ENCODE measurements at regions not wholly inside any gene's neighbourhood (a gene's known extent, or its start where the extent isn't known, plus 50 kb on each side); places are given as distances from the start of the nearest gene placed in this dataset.

- DNase-seq (ENCODE audit: low read depth in 2 of 2) = no peak
Observed at GRCh38 chr2:129627437-129627836, 352.0 kb upstream of the RAB6C start.

DNA sequence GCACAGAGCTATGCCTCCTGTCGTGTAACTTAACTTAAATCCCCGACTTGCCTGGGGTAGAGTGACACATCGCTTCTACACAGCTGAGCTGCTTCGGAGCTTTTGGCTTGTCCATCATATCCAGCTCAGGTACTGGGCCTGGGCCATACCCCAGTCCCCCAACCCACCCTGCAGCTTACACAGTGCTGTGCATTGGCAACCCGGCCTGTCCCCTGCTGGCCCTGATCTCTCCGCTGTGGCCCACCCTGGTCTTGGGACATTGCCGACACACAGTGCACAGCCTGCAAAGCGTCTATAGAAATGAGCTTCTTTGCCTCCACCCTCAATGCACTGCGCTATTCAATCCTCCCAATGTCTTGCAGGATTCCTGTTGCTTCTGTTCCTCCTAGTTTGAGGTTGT lies 342.8 kb upstream of the RAB6C start:
- no peak for DNase-seq (ENCODE audit: low read depth in 2 of 2)

DNA sequence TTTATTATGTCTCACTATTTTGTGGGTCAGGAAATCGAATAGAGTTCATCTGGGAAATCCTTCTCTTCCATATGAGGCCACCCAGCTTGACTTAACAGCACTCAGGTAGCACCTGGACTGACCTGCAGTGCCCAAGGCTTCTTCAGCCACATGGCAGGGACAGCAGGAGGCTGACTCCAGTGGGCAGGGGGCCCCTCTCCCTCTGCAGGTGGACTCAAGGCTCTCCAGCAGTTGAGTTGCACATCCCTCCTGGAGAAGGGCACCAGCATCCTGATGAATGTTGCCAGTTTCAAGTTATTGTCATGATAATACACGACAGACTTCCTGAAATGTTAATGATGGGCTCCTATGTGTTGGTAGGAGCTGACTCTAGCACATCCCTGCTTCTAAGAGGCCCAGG lies 338.1 kb upstream of the RAB6C start:
- DNase-seq (ENCODE audit: low read depth in 2 of 2) = no peak

GRCh38 chr2:129642526-129643043 lies 336.9 kb upstream of the RAB6C start:
- no peak for DNase-seq (ENCODE audit: low read depth in 2 of 2)

DNA sequence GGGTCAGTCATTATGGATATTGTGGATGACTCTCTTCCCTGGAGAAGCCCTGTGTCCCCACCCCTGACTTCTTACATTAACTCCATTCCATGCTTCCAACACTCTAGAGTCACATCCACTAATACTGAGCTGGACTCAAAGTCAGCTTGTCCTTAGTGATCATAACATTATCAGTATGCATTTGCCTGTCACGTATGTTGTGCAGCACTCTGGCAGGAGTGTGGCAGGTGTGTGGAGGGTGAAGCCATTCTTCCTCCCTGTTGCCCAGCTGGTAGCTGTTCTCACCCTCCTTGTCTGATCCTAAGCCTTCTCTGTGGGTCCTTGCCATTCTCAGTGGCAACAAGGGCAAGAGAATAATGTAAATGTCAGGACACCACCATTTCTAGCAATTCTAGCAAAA lies 334.1 kb upstream of the RAB6C start:
- no peak for DNase-seq (ENCODE audit: low read depth in 2 of 2)

GRCh38 chr2:129646107-129646506 lies 333.4 kb upstream of the RAB6C start:
- no peak for DNase-seq (ENCODE audit: low read depth in 2 of 2)

DNA sequence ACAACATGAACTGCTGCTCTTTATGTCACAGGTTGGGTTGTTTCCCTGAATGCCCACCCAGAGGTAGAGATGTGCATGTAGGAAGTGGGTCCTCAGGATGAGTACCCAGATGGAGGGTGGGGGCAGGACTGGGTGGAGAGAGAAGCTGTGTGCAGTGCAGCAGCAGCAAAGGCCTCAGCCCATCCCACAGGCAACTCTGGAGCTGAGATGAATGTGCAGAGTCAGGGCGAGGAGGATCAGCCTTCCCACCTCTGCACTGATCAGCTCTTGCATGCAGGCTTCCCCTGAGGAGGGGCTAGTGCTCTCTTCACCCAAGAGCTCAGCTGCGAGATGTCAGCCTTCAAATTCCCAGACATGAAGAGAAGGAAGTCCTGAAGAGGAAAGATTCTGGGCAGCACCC lies 326.2 kb upstream of the RAB6C start:
- no peak for DNase-seq (ENCODE audit: low read depth in 2 of 2)

DNA sequence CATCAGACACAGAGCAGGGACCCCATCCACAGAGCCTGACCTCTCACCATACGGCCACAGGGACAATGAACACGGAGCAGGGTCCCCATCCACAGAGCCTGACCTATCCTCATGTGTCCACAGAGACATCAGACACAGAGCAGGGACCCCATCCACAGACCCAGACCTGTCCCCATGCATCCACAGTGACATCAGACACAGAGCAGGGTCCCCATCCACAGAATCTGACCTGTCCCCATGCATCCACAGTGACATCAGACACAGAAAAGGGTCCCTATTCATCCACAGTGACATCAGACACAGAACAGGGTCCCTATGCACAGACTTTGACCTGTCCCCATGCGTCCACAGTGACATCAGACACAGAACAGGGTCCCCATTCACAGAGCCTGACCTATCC lies 325.1 kb upstream of the RAB6C start:
- DNase-seq (ENCODE audit: low read depth in 2 of 2) = no peak

GRCh38 chr2:129656081-129656598 lies 323.3 kb upstream of the RAB6C start:
- no peak for DNase-seq (ENCODE audit: low read depth in 2 of 2)

- no peak for DNase-seq (ENCODE audit: low read depth in 2 of 2)
Observed at GRCh38 chr2:129658430-129658829, 321.0 kb upstream of the RAB6C start.

GRCh38 chr2:129661935-129662334 lies 317.5 kb upstream of the RAB6C start:
- DNase-seq (ENCODE audit: low read depth in 2 of 2) = no peak

GRCh38 chr2:129667577-129667976 lies 311.9 kb upstream of the RAB6C start:
- no peak for DNase-seq (ENCODE audit: low read depth in 2 of 2)

GRCh38 chr2:129672521-129672920 lies 306.9 kb upstream of the RAB6C start:
- no peak for DNase-seq (ENCODE audit: low read depth in 2 of 2)

- no peak for DNase-seq (ENCODE audit: low read depth in 2 of 2)
Observed at GRCh38 chr2:129673234-129673633, 306.2 kb upstream of the RAB6C start.

DNA sequence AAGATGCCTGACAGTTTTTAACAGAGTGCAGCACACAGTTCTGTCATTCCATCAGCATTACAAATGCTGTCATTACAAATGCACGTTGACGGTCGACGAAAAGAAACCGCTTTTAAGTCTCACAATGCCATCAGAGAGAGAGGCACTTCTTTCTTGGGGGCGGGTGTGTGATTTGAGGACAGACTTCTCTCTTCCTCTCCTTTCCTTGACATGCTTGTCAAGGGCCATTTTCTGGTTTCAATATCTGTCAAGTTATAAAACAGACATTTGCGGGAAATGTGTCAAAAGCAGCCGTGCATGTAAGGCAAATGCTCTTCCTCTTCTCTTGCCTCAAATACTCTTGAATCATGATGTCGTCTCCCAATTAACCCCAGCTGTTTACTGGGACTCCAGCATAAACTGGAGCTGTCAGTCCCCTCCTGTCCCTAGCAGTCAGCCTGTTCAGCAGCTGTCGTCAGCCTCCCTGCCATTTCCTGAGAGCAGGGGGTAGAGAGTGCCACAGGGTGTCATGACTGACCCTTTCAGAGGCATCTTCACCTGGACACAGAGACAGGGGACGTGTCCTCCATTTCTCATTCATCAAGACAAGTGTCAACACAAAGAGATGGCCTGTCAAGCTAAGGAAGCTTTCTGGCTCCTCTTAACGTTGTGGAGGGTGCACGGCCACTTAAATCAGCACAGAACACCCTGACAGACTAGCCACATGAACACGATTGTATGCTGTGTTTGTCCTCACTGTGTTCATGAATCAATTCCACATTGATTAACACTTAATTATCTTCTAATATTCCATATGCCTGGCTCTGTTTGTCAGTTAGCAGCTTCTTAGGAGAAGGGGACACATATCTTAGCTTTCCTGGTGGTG lies 305.4 kb upstream of the RAB6C start:
- DNase-seq (ENCODE audit: low read depth in 2 of 2) = no peak

- DNase-seq (ENCODE audit: low read depth in 2 of 2) = no peak
Observed at GRCh38 chr2:129678751-129679150, 300.7 kb upstream of the RAB6C start.

DNA sequence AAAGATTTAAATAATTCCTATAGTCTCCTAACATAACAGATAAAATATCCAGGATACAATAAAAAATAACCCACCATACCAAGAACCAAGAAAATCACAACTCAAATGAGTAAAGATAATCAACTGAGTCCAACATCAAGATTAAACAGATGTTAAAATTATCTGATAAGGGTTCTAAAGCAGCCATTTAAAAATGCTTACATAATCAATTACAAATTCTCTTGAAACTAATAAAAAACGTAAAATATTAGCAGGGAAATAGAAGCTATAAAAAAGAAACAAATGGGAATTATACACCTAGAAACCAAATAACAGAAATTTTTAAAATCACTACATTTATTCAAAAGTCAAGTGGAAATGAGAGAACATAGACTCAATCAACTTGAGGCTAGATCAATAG lies 297.7 kb upstream of the RAB6C start:
- no peak for DNase-seq (ENCODE audit: low read depth in 2 of 2)

- no peak for DNase-seq (ENCODE audit: low read depth in 2 of 2)
Observed at GRCh38 chr2:129689653-129690448, 289.6 kb upstream of the RAB6C start.

- DNase-seq (ENCODE audit: low read depth in 2 of 2) = no peak
Observed at GRCh38 chr2:129695496-129695895, 284.0 kb upstream of the RAB6C start.

DNA sequence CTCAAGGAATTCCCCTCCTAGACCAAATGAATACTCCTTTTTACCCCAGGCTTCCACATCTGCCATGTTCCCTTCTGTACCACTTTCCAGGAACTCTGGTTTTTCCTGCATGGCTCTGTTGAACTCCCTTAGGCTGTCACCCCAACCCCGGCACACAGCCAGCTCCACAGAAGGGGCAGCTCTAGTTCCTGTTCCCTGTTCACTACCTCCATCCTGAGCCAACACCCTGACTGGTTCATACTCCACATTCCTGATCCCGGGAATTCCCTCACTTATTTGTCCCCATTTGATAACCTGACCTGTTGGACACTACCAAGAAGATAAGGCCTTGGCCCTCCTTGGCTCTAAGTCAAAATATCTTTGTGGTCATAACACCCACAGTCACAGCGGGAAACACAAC lies 280.9 kb upstream of the RAB6C start:
- DNase-seq (ENCODE audit: low read depth in 2 of 2) = no peak

DNA sequence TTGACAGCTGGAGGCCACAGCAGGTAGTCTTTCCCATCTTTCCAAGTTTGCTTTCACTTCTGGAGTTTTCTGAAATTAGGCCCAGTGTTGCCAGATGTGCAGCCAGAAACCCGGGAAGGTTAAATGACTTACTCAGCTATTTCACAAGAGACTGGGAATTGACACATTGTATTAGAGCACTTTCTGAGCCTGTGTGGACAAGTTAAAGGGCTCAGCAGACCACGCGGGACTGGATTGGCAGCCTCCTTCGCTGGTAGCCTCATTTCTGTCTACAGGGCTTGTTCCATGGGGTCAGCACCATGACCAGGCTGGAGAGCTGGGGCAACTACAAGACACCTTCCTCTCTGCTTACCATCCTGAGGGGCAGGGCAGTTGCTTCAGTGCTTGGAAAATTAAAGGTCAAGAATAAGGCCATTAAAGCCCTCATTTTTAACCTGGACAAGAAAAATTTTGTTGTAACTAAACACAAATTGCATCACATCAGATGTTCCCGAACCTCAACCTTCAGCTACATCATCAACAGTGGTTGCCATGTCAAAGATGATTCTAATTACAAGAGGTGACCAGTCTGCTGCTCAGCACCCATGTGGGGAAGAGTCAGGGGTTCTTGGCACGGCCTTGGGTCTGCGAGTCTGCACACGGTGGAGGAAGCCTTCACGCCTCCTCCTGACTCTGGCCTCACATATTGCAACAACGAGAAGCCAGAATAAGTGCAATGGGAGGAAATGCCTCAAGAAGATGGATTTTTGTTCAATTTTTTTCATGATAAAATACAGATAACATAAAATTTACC lies 279.5 kb upstream of the RAB6C start:
- no peak for DNase-seq (ENCODE audit: low read depth in 2 of 2)
